ENCODE measurements at regions not wholly inside any gene's neighbourhood (a gene's known extent, or its start where the extent isn't known, plus 50 kb on each side); places are given as distances from the start of the nearest gene placed in this dataset.

DNA sequence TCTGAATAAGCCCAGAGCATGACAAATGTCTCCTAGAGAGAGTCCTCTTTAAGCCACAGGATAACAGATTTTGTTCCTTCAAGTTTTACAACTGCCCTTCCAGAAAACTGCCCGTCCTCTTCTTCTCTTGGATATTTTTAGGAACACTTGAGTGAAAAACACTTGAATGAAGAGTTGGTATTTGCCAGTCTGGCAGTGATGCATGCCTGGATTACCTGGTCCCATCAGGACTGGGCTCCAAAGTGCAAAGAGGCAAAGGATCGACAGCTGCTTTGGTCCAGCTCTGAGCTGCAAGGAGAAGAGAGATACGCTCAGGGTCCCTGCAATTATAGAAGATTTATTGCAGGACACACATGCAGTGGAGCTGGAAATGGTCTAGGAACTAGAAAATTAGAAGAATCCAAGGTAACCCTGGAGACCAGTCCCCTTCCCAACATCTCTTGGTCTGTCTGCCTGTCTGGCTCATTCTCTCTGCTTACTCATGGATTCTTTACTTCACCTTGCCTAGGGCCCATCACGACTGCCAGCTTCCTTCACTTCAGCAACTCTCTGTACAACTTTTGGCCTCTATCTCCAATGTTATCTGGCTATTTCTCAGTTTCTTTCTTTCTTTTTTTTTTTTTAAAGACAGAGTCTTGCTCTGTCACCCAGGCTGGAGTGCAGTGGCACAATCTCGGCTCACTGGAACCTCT is 112.1 kb upstream of the SIX2 start:
- Mint-ChIP-seq H3K27me3 (ENCODE audit: unreplicated experiment) (no peaks in the 10 kb centered on the region), H3K9me3 (ENCODE audit: unreplicated experiment) (no peaks in the 10 kb centered on the region), H3K27ac (ENCODE audit: unreplicated experiment) (no peak overlapping the region), H3K4me3 (ENCODE audit: unreplicated experiment) (no peak overlapping the region), H3K36me3 (ENCODE audit: unreplicated experiment) (no peaks in the 10 kb centered on the region), H3K4me1 (ENCODE audit: low read depth, unreplicated experiment) (no peaks in the 10 kb centered on the region)
- TF ChIP-seq, protein P1, sequence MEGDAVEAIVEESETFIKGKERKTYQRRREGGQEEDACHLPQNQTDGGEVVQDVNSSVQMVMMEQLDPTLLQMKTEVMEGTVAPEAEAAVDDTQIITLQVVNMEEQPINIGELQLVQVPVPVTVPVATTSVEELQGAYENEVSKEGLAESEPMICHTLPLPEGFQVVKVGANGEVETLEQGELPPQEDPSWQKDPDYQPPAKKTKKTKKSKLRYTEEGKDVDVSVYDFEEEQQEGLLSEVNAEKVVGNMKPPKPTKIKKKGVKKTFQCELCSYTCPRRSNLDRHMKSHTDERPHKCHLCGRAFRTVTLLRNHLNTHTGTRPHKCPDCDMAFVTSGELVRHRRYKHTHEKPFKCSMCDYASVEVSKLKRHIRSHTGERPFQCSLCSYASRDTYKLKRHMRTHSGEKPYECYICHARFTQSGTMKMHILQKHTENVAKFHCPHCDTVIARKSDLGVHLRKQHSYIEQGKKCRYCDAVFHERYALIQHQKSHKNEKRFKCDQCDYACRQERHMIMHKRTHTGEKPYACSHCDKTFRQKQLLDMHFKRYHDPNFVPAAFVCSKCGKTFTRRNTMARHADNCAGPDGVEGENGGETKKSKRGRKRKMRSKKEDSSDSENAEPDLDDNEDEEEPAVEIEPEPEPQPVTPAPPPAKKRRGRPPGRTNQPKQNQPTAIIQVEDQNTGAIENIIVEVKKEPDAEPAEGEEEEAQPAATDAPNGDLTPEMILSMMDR (IDR thresholded peaks at IDR 0.05; ENCODE audit: partially characterized antibody, unreplicated experiment): no peak
- no peak for DNase-seq

DNA sequence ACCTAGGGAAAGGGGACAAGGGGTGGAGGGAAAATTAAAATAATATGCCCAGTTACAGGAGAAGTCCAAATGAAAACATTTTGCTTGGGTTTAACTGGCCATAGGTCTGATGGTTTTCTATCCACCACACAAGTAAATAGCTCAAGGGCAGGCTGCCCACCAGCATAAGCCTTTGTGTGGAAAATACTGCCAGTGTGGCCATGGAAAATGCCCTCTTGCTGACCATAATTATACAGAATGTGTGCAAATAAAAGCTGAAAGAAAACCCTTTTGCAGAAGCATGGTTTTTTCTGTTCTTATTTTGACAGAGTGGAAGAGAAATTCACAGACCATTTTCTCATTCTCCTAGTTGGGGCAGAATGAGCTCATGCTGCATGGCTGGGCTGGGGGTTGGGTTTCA is 111.3 kb upstream of the SIX2 start:
- Mint-ChIP-seq H3K27ac (ENCODE audit: unreplicated experiment) (no peak overlapping the region), H3K4me3 (ENCODE audit: unreplicated experiment) (no peak overlapping the region), H3K36me3 (ENCODE audit: unreplicated experiment) (no peaks in the 10 kb centered on the region), H3K27me3 (ENCODE audit: unreplicated experiment) (no peaks in the 10 kb centered on the region), H3K4me1 (ENCODE audit: low read depth, unreplicated experiment) (no peaks in the 10 kb centered on the region), H3K9me3 (ENCODE audit: unreplicated experiment) (no peaks in the 10 kb centered on the region)
- TF ChIP-seq, protein P1 (IDR thresholded peaks at IDR 0.05; ENCODE audit: partially characterized antibody, unreplicated experiment): no peak
- no peak for DNase-seq

DNA sequence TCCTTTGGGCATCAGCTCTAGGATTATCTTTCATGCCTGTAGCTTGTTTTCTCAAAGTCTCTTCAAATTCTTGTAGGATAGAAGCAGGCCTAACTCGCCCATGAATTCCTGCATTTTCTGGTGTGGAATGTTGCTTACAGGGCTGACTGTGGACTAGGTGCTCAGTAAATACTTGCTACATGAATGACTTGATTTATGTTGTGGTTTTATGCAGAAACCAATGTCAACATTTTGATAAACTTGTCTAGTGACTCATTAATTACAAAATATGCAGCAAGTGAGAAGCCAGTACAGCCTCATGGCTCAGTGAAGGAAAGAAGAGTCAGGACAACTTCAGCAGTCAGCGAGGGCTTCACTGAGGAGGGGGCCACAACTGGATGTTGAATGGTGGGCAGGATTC is 110.6 kb upstream of the SIX2 start:
- Mint-ChIP-seq H3K4me3 (ENCODE audit: unreplicated experiment) (no peak overlapping the region), H3K27me3 (ENCODE audit: unreplicated experiment) (no peaks in the 10 kb centered on the region), H3K27ac (ENCODE audit: unreplicated experiment) (no peak overlapping the region), H3K9me3 (ENCODE audit: unreplicated experiment) (no peaks in the 10 kb centered on the region), H3K4me1 (ENCODE audit: low read depth, unreplicated experiment) (no peaks in the 10 kb centered on the region), H3K36me3 (ENCODE audit: unreplicated experiment) (no peaks in the 10 kb centered on the region)
- no peak for DNase-seq
- TF ChIP-seq, protein P1 (IDR thresholded peaks at IDR 0.05; ENCODE audit: partially characterized antibody, unreplicated experiment): no peak

DNA sequence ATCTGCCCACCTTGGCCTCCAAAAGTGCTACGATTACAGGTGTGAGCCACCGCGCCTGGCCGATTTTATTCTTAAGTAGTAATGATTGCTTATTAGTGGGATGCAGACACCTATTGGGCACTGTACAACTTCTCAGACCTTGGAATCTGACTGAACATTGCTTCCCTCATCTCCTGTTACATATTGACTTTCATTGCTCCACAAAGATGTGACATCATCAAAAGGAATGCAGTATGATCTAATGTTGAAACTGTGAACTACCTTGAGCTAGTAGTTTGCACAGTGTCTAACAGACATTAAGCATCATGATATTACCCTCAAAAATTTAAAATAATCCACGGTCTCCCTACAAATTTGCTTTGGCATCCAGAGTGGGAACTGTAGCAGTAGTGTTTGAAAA is 109.8 kb upstream of the SIX2 start:
- TF ChIP-seq, protein P1 (IDR thresholded peaks at IDR 0.05; ENCODE audit: partially characterized antibody, unreplicated experiment): no peak
- Mint-ChIP-seq H3K27me3 (ENCODE audit: unreplicated experiment) (no peaks in the 10 kb centered on the region), H3K4me1 (ENCODE audit: low read depth, unreplicated experiment) (no peaks in the 10 kb centered on the region), H3K27ac (ENCODE audit: unreplicated experiment) (no peak overlapping the region), H3K36me3 (ENCODE audit: unreplicated experiment) (no peaks in the 10 kb centered on the region), H3K9me3 (ENCODE audit: unreplicated experiment) (no peaks in the 10 kb centered on the region), H3K4me3 (ENCODE audit: unreplicated experiment) (no peak overlapping the region)
- no peak for DNase-seq

DNA sequence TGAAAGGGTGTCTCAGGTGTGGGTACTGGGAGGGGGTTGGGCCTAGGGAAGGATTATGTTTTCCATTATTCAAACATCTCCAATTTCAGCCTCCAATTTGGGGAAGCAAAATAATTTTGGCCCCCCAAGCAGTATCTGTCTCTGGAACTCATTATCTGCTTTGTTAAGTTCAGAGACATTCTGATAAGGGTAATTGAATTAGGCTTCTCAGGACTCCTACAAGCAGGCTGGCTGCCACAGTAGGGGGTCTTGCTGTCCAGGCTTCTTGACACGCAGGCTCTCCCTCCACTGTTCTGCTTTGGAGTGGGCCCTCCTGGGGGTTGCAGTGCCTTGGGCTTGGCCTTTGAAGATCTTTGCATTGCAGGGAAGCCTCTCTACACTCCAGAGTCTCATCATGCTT is 108.1 kb upstream of the SIX2 start:
- H3K4me1 Mint-ChIP-seq (ENCODE audit: low read depth, unreplicated experiment): no peaks in the 10 kb centered on the region
- H3K9me3 Mint-ChIP-seq (ENCODE audit: unreplicated experiment): no peaks in the 10 kb centered on the region
- no peaks in the 10 kb centered on the region for H3K27me3 Mint-ChIP-seq (ENCODE audit: unreplicated experiment)
- no peak overlapping the region for H3K4me3 Mint-ChIP-seq (ENCODE audit: unreplicated experiment)
- DNase-seq: no peak
- no peaks in the 10 kb centered on the region for H3K36me3 Mint-ChIP-seq (ENCODE audit: unreplicated experiment)
- TF ChIP-seq, protein P1 (IDR thresholded peaks at IDR 0.05; ENCODE audit: partially characterized antibody, unreplicated experiment): no peak
- H3K27ac Mint-ChIP-seq (ENCODE audit: unreplicated experiment): no peak overlapping the region
